Smooth muscle cell (in vitro differentiated cells): ENCODE measurements at regions not wholly inside any gene's neighbourhood (a gene's known extent, or its start where the extent isn't known, plus 50 kb on each side); places are given as distances from the start of the nearest gene placed in this dataset.

ENCODE experiments used
- DNase-seq: peaks from one replicate; lab custom pipeline; 2025; ENCODE audit not compliant: unreplicated experiment; lab: John Stamatoyannopoulos, UW
- H2AFZ ChIP-seq: fragments of 200-600 bp; sonication (generic); 2 replicates; pipeline ENCODE4 v1.6.0; 2016; ENCODE audit warnings: antibody characterized with exemption, low read depth, mild to moderate bottlenecking
- H3F3A ChIP-seq: fragments of 200-600 bp; sonication (generic); 2 replicates; pipeline ENCODE4 v1.6.0; 2017; ENCODE audit warnings: antibody characterized with exemption, low read depth
- H3K27ac ChIP-seq: fragments of 200-600 bp; sonication (generic); 2 replicates; pipeline ENCODE4 v1.5.1; 2016; ENCODE audit warnings: low read depth, mild to moderate bottlenecking
- H3K27me3 ChIP-seq: fragments of 200-600 bp; sonication (generic); 2 replicates; pipeline ENCODE4 v1.6.1; 2016; ENCODE audit warnings: low read depth, mild to moderate bottlenecking
- H3K36me3 ChIP-seq: fragments of 200-600 bp; sonication (generic); 2 replicates; pipeline ENCODE4 v1.5.1; 2016; ENCODE audit warnings: low read depth
- H3K4me1 ChIP-seq: fragments of 200-600 bp; sonication (generic); 2 replicates; pipeline ENCODE4 v1.5.1; 2016; ENCODE audit warnings: low read depth
- H3K4me2 ChIP-seq: fragments of 200-600 bp; sonication (generic); 2 replicates; pipeline ENCODE4 v1.6.0; 2016; ENCODE audit warnings: mild to moderate bottlenecking
- H3K4me3 ChIP-seq: fragments of 200-600 bp; sonication (generic); 2 replicates; pipeline ENCODE4 v1.5.1; 2016; ENCODE audit warnings: mild to moderate bottlenecking
- H3K79me2 ChIP-seq: fragments of 200-600 bp; sonication (generic); 2 replicates; pipeline ENCODE4 v1.6.0; 2016; ENCODE audit warnings: low read depth, mild to moderate bottlenecking
- H3K9ac ChIP-seq: fragments of 200-600 bp; sonication (generic); 2 replicates; pipeline ENCODE4 v1.6.0; 2016; ENCODE audit warnings: low read depth
- H3K9me3 ChIP-seq: fragments of 200-600 bp; sonication (generic); replicated peaks from 2 replicates; pipeline ENCODE4 v1.5.1; 2016; ENCODE audit warnings: low read depth
- H4K20me1 ChIP-seq: fragments of 200-600 bp; sonication (generic); 2 replicates; pipeline ENCODE4 v1.6.0; 2016; ENCODE audit warnings: low read depth
- WGBS: methylation state at CpG from one replicate; pipeline ENCODE4 v1.1.7; 2016; ENCODE audit warnings: low lambda C conversion rate; 5-methylcytosine and 5-hydroxymethylcytosine counted together
- TF ChIP-seq, protein P1 (sequence below): fragments of 200-600 bp; sonication (generic); IDR thresholded peaks from 2 replicates; pipeline ENCODE4 v1.5.1; 2017; ENCODE audit warnings: borderline replicate concordance, mild to moderate bottlenecking, antibody characterized with exemption; ENCODE audit not compliant: insufficient read depth, poor library complexity, severe bottlenecking

DNA sequence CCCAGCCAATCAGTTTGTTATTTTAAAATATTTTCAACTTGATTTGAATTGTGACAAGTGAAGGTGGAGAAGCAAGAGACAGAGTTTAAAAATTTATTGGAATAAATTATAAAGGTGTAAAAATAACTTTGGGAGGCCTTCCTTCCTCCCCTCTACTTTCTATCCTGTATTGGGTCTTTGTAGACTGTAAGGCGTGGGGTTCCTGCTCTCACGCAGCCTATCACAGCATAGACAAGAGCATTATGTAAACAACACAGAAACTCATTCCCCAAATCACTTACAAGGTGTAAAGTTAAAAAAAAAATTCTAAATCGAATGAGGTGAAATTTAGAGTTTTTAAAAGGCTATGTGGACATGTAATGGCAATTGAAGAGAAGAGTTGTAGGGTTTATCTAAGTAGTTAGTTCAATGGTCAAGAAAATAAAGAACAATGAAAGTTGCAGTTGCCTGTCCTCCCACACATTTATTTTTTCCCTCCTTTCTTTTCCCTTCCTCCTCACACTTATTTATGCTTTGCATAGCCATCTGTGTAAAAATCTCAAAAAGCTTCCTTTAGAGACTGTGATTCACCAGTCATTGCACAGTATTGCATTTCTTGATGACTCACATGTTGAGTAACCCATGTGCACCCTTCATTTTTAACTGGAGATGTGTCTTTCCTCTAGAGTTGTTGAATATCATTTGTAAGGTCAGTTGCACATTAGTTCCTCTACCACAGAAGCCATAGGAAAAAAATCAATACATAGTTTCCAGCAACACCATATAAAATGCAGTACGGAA lies 242.2 kb downstream of the PTPRC start:
- peak overlapping the region; percentile 96 for H3K27ac ChIP-seq
- H2AFZ ChIP-seq: no peak overlapping the region
- H3K36me3 ChIP-seq: peaks cover 20% of the 10 kb centered on the region
- DNase-seq: no peak
- peak overlapping the region; percentile 70 for H3K4me2 ChIP-seq
- TF ChIP-seq, protein P1, sequence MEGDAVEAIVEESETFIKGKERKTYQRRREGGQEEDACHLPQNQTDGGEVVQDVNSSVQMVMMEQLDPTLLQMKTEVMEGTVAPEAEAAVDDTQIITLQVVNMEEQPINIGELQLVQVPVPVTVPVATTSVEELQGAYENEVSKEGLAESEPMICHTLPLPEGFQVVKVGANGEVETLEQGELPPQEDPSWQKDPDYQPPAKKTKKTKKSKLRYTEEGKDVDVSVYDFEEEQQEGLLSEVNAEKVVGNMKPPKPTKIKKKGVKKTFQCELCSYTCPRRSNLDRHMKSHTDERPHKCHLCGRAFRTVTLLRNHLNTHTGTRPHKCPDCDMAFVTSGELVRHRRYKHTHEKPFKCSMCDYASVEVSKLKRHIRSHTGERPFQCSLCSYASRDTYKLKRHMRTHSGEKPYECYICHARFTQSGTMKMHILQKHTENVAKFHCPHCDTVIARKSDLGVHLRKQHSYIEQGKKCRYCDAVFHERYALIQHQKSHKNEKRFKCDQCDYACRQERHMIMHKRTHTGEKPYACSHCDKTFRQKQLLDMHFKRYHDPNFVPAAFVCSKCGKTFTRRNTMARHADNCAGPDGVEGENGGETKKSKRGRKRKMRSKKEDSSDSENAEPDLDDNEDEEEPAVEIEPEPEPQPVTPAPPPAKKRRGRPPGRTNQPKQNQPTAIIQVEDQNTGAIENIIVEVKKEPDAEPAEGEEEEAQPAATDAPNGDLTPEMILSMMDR: no peak
- H3K27me3 ChIP-seq: no peaks in the 10 kb centered on the region
- WGBS: 73% methylated on average over 4 of the region's 4 CpGs
- peaks cover 95% of the 10 kb centered on the region for H4K20me1 ChIP-seq
- H3K9ac ChIP-seq: peak overlapping the region; percentile 50
- H3K4me1 ChIP-seq: peaks cover 35% of the 10 kb centered on the region
- no peak overlapping the region for H3K4me3 ChIP-seq
- H3K9me3 ChIP-seq: no peaks in the 10 kb centered on the region
- peaks cover 91% of the 10 kb centered on the region for H3K79me2 ChIP-seq
- peaks cover 80% of the 10 kb centered on the region for H3F3A ChIP-seq

DNA sequence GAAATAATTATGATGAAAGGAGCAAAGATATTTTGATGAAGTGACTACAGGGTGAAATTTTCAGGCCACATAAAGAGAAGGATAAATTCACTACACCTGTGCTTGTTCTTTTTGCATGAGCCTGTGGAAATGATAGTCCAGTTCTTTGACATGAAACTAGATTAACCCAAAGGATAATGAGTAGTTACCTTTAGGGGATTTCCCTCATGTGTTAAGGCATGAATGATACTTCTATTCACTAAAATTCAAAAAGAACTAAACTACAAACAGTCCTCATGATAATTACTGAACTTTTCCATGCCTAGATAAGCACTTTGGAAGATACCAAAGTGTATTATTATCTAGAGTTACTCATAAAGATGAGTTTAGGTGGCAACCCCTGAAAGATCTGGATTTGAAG lies 244.3 kb downstream of the PTPRC start:
- TF ChIP-seq, protein P1: no peak
- Histone ChIP-seq H3K4me2 (peak overlapping the region; percentile 54), H3K27me3 (no peaks in the 10 kb centered on the region), H3K4me3 (no peak overlapping the region), H3K79me2 (peaks cover 91% of the 10 kb centered on the region), H3K4me1 (peaks cover 40% of the 10 kb centered on the region), H3F3A (peaks cover 85% of the 10 kb centered on the region), H3K9me3 (no peaks in the 10 kb centered on the region), H3K9ac (peak overlapping the region; percentile 15), H3K27ac (peak overlapping the region; percentile 96), H3K36me3 (peaks cover 13% of the 10 kb centered on the region), H4K20me1 (peaks cover 95% of the 10 kb centered on the region), H2AFZ (no peak overlapping the region)
- DNase-seq: no peak

DNA sequence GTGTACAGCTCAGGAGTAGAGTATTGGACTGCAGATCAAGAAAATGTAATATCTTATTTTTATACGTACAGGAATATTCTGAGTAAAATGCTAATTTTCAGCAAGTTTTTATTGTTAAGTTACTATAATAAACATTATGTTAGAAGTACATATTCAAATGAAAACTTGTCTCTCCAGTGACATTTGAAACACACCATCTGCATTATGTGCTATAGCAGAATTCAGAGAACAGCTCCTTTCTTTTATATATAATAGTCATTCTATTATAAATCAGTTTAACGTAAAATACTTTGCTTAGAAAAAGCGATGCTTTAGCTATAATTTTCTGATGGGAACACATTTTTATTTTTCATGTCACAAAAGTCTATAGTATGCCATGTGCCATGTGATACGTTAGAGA lies 249.0 kb downstream of the PTPRC start:
- Histone ChIP-seq H3K4me2 (peak overlapping the region; percentile 77), H3K4me1 (peaks cover 68% of the 10 kb centered on the region), H3F3A (peaks cover 72% of the 10 kb centered on the region), H3K36me3 (peaks cover 5% of the 10 kb centered on the region), H3K79me2 (peaks cover 100% of the 10 kb centered on the region), H3K27ac (peak overlapping the region; percentile 86), H2AFZ (no peak overlapping the region), H3K4me3 (no peak overlapping the region), H3K9me3 (no peaks in the 10 kb centered on the region), H4K20me1 (peaks cover 95% of the 10 kb centered on the region), H3K9ac (no peak overlapping the region), H3K27me3 (no peaks in the 10 kb centered on the region)
- WGBS: 82% methylated on average over 4 of the region's 4 CpGs
- no peak for DNase-seq
- TF ChIP-seq, protein P1: no peak
